DOHH2 (cell line): ENCODE measurements at regions not wholly inside any gene's neighbourhood (a gene's known extent, or its start where the extent isn't known, plus 50 kb on each side); places are given as distances from the start of the nearest gene placed in this dataset.
A peak's percentile ranks its signal among the peaks of the same experiment; 100 is the strongest.

Experiments used
- H3F3A ChIP-seq: fragments of 200-600 bp; sonication (generic), shearing (Covaris generic); 2 replicates; pipeline ENCODE4 v1.6.0; 2016; ENCODE audit warnings: antibody characterized with exemption, mild to moderate bottlenecking; ENCODE audit not compliant: control insufficient read depth, insufficient read depth
- H3K27ac ChIP-seq: fragments of 200-600 bp; sonication (generic); 2 replicates; pipeline ENCODE4 v1.5.1; 2014; ENCODE audit warnings: low read depth, mild to moderate bottlenecking, low read length, moderate library complexity
- H3K27me3 ChIP-seq: fragments of 200-600 bp; sonication (generic); 2 replicates; pipeline ENCODE4 v1.6.1; 2014; ENCODE audit warnings: mild to moderate bottlenecking, low read length, mixed read lengths; ENCODE audit not compliant: control insufficient read depth
- H3K36me3 ChIP-seq: fragments of 200-600 bp; sonication (generic); 2 replicates; pipeline ENCODE4 v1.6.1; 2014; ENCODE audit warnings: mild to moderate bottlenecking, low read length, moderate library complexity, mixed read lengths; ENCODE audit not compliant: control insufficient read depth
- H3K4me1 ChIP-seq: fragments of 200-600 bp; sonication (generic); 2 replicates; pipeline ENCODE4 v1.6.1; 2014; ENCODE audit warnings: mild to moderate bottlenecking, low read length, mixed read lengths; ENCODE audit not compliant: control insufficient read depth
- H3K4me2 ChIP-seq: fragments of 200-600 bp; sonication (generic); 2 replicates; pipeline ENCODE4 v1.6.0; 2014; ENCODE audit warnings: mild to moderate bottlenecking, low read length, moderate library complexity
- H3K4me3 ChIP-seq: fragments of 200-600 bp; sonication (generic); 2 replicates; pipeline ENCODE4 v1.5.1; 2014; ENCODE audit warnings: mild to moderate bottlenecking, low read length, mixed read lengths
- H3K79me2 ChIP-seq: fragments of 200-600 bp; sonication (generic); 2 replicates; pipeline ENCODE4 v1.6.1; 2014; ENCODE audit warnings: mild to moderate bottlenecking, low read length, mixed read lengths; ENCODE audit not compliant: control insufficient read depth
- H3K9me2 ChIP-seq: fragments of 200-600 bp; sonication (generic); replicated peaks from 2 replicates; pipeline ENCODE4 v1.6.1; 2014; ENCODE audit warnings: mild to moderate bottlenecking, low read length, mixed read lengths; ENCODE audit not compliant: control insufficient read depth
- H3K9me3 ChIP-seq: fragments of 200-600 bp; sonication (generic); 2 replicates; pipeline ENCODE4 v1.6.1; 2014; ENCODE audit warnings: antibody characterized with exemption, low read length, mixed read lengths; ENCODE audit not compliant: control insufficient read depth, insufficient read depth
- H4K20me1 ChIP-seq: fragments of 200-600 bp; sonication (generic); 2 replicates; pipeline ENCODE4 v1.6.0; 2014; ENCODE audit warnings: low read depth, mild to moderate bottlenecking, antibody characterized with exemption, low read length, moderate library complexity; ENCODE audit not compliant: control insufficient read depth, insufficient read depth
- EZH2phosphoT487 ChIP-seq: fragments of 200-600 bp; sonication (generic); IDR thresholded peaks from 2 replicates; pipeline ENCODE4 v1.6.1; 2017; ENCODE audit warnings: borderline replicate concordance, mild to moderate bottlenecking, antibody characterized with exemption, low read length, moderate library complexity, mixed read lengths
- TF ChIP-seq, protein P1 (sequence below): fragments of 200-600 bp; sonication (generic); IDR thresholded peaks from one replicate; pipeline ENCODE4 v1.5.1; 2014; ENCODE audit warnings: antibody characterized with exemption, mild to moderate bottlenecking, low read depth, low read length; ENCODE audit not compliant: poor library complexity, severe bottlenecking

DNA sequence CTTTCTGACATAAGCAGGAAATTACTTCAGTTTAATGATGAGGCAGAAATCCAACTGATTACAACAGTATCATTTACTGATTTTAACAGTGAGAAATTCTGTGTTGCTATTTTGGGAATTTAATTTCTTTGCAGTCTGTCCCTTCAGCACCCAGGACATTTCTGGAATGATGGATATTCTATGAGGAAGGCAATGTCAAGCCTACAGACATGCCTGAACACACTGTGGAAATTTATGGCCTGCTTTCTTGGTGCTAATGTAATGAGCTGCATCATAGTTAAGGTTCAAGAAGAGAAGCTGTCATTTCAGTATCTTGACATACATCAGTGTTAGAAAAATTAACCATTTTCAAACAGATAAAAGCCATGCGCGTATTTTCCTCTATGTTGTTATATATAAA, 87.7 kb downstream of the SLITRK1 start:
- H3K4me2 ChIP-seq = no peak overlapping the region
- H3K4me1 ChIP-seq = no peaks in the 10 kb centered on the region
- H3K79me2 ChIP-seq = no peaks in the 10 kb centered on the region
- TF ChIP-seq, protein P1, sequence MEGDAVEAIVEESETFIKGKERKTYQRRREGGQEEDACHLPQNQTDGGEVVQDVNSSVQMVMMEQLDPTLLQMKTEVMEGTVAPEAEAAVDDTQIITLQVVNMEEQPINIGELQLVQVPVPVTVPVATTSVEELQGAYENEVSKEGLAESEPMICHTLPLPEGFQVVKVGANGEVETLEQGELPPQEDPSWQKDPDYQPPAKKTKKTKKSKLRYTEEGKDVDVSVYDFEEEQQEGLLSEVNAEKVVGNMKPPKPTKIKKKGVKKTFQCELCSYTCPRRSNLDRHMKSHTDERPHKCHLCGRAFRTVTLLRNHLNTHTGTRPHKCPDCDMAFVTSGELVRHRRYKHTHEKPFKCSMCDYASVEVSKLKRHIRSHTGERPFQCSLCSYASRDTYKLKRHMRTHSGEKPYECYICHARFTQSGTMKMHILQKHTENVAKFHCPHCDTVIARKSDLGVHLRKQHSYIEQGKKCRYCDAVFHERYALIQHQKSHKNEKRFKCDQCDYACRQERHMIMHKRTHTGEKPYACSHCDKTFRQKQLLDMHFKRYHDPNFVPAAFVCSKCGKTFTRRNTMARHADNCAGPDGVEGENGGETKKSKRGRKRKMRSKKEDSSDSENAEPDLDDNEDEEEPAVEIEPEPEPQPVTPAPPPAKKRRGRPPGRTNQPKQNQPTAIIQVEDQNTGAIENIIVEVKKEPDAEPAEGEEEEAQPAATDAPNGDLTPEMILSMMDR = no peak
- TF ChIP-seq EZH2phosphoT487 = no peak
- H3K27me3 ChIP-seq = no peaks in the 10 kb centered on the region
- no peaks in the 10 kb centered on the region for H3F3A ChIP-seq
- H3K9me3 ChIP-seq = no peaks in the 10 kb centered on the region
- H4K20me1 ChIP-seq = no peaks in the 10 kb centered on the region
- no peak overlapping the region for H3K4me3 ChIP-seq
- H3K9me2 ChIP-seq = no peaks in the 10 kb centered on the region
- H3K27ac ChIP-seq = no peak overlapping the region
- H3K36me3 ChIP-seq = no peaks in the 10 kb centered on the region

DNA sequence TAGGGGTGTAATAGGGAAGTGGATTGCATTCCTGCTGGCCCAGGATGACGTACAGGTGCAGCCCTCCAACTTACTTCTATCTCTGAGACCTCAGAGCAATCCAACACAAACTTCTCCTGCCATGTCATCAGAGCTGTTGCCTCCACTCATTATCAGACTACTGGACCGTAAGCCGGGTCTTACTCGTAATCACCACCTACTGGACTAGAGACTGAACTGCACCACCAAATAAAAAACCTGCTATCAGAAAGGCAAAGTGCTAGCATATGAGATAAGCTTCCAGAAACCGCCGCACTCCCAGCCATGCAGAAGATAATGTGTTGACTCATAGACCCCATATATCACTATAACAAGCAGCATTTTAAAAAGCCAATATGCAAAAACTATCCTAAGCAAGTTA, 102.0 kb downstream of the SLITRK1 start:
- TF ChIP-seq, protein P1 = peak; percentile 53
- TF ChIP-seq EZH2phosphoT487 = no peak
- H3K27ac ChIP-seq = no peak overlapping the region
- no peaks in the 10 kb centered on the region for H3K36me3 ChIP-seq
- no peaks in the 10 kb centered on the region for H3K9me3 ChIP-seq
- H3K4me3 ChIP-seq = no peak overlapping the region
- H3K79me2 ChIP-seq = no peaks in the 10 kb centered on the region
- H3K4me1 ChIP-seq = no peaks in the 10 kb centered on the region
- H4K20me1 ChIP-seq = no peaks in the 10 kb centered on the region
- H3K4me2 ChIP-seq = no peak overlapping the region
- H3K27me3 ChIP-seq = no peaks in the 10 kb centered on the region
- no peaks in the 10 kb centered on the region for H3F3A ChIP-seq
- H3K9me2 ChIP-seq = no peaks in the 10 kb centered on the region

DNA sequence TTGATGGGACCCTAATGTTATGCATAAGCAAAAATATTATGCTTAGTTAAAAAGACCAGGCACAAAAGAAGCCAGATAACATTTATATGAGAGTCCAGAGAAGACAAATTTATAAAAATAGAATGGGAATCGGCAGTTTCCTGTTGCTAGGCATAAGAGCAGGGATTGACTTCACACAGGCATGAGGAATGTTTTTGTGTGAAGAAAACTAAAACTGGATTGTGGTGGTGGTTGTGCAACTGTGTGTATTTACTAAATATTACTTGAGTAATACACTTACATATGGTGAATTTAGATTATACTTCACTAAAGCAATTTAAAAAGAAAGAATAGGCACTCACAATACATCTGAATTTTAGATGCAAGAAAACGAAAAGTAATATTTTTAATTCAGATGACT, 108.3 kb downstream of the SLITRK1 start:
- TF ChIP-seq EZH2phosphoT487 = no peak
- TF ChIP-seq, protein P1 = no peak
- H3F3A ChIP-seq = no peaks in the 10 kb centered on the region
- no peak overlapping the region for H3K4me2 ChIP-seq
- H3K9me2 ChIP-seq = no peaks in the 10 kb centered on the region
- H4K20me1 ChIP-seq = no peaks in the 10 kb centered on the region
- H3K79me2 ChIP-seq = no peaks in the 10 kb centered on the region
- H3K36me3 ChIP-seq = no peaks in the 10 kb centered on the region
- no peak overlapping the region for H3K27ac ChIP-seq
- H3K4me3 ChIP-seq = no peak overlapping the region
- no peaks in the 10 kb centered on the region for H3K27me3 ChIP-seq
- H3K9me3 ChIP-seq = no peaks in the 10 kb centered on the region
- no peaks in the 10 kb centered on the region for H3K4me1 ChIP-seq

DNA sequence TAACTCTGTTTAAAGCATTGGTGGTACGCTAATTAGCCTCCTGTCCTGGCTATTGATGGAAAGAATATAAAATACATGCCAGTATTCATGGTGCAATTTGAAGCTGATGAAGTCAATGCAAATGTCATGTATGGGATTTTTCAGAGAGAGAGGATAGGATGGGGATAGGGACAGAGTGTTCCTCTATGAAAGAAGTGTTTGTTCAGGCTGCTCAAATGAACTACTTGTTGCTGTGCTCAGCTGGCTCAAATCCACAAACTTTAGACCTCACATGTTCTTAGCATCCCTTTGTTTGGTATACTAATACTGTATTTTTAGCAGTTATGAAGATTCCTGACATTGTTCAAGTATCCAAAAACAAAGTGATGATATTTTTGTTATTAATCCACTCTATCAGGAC, 116.5 kb downstream of the SLITRK1 start:
- H3K4me3 ChIP-seq = no peak overlapping the region
- no peaks in the 10 kb centered on the region for H3K4me1 ChIP-seq
- H3K4me2 ChIP-seq = no peak overlapping the region
- H3K79me2 ChIP-seq = no peaks in the 10 kb centered on the region
- H3K9me3 ChIP-seq = no peaks in the 10 kb centered on the region
- H3K9me2 ChIP-seq = no peaks in the 10 kb centered on the region
- no peaks in the 10 kb centered on the region for H4K20me1 ChIP-seq
- no peaks in the 10 kb centered on the region for H3F3A ChIP-seq
- H3K27ac ChIP-seq = no peak overlapping the region
- no peak for TF ChIP-seq EZH2phosphoT487
- TF ChIP-seq, protein P1 = no peak
- no peaks in the 10 kb centered on the region for H3K36me3 ChIP-seq
- no peaks in the 10 kb centered on the region for H3K27me3 ChIP-seq
